K562 (cell line): ENCODE measurements at regions not wholly inside any gene's neighbourhood (a gene's known extent, or its start where the extent isn't known, plus 50 kb on each side); places are given as distances from the start of the nearest gene placed in this dataset.

Experiments
- ATF7 ChIP-seq: fragments of 450-650 bp; IDR thresholded peaks from 2 replicates; pipeline ENCODE4 v1.7.1; 2014; ENCODE audit warnings: mild to moderate bottlenecking, moderate library complexity
- CBFA2T2 ChIP-seq: fragments of 450-650 bp; conservative IDR thresholded peaks from 2 replicates; pipeline ENCODE4 v1.6.1; 2017; ENCODE audit warnings: mild to moderate bottlenecking
- CREM ChIP-seq: IDR thresholded peaks from 2 replicates; pipeline ENCODE4 v1.6.1; 2014; ENCODE audit warnings: antibody characterized with exemption, low read depth
- DMBX1 ChIP-seq: fragments of 250-450 bp; sonication (Bioruptor Pico); IDR thresholded peaks from 2 replicates; pipeline ENCODE4 v1.8.0; 2022; ENCODE audit warnings: inconsistent platforms, mild to moderate bottlenecking, moderate library complexity, borderline replicate concordance
- DPF2 ChIP-seq: fragments of 450-650 bp; IDR thresholded peaks from 2 replicates; pipeline ENCODE4 v1.6.1; 2016
- EP300 ChIP-seq: IDR thresholded peaks from 2 replicates; pipeline ENCODE4 v1.6.1; 2012; ENCODE audit warnings: low read length, improper control_type of control experiment
- HLTF ChIP-seq: fragments of 450-650 bp; IDR thresholded peaks from 2 replicates; pipeline ENCODE4 v1.6.1; 2016
- KAT7 ChIP-seq: sonication (generic); formaldehyde crosslinking; IDR thresholded peaks from 2 replicates; pipeline ENCODE4 v1.8.0; 2022; ENCODE audit warnings: missing genetic modification reagents, mild to moderate bottlenecking, borderline replicate concordance
- MAFK ChIP-seq: IDR thresholded peaks from 2 replicates; pipeline ENCODE4 v1.6.1; 2011; ENCODE audit warnings: low read length, improper control_type of control experiment
- MED1 ChIP-seq: sonication (generic); formaldehyde crosslinking; IDR thresholded peaks from 2 replicates; pipeline ENCODE4 v1.8.1; 2023; ENCODE audit warnings: missing genetic modification reagents, borderline replicate concordance
- NELFE ChIP-seq: IDR thresholded peaks from 2 replicates; pipeline ENCODE4 v1.6.1; 2011; ENCODE audit warnings: mild to moderate bottlenecking; ENCODE audit not compliant: insufficient read depth, insufficient read length
- NUFIP1 ChIP-seq: fragments of 450-650 bp; IDR thresholded peaks from 2 replicates; pipeline ENCODE4 v1.6.1; 2018; ENCODE audit not compliant: partially characterized antibody
- PCBP1 ChIP-seq: fragments of 200-400 bp; formaldehyde crosslinking; IDR thresholded peaks from 2 replicates; pipeline ENCODE4 v1.6.1; 2018; ENCODE audit warnings: mild to moderate bottlenecking, low read depth, low read length; ENCODE audit not compliant: poor library complexity, severe bottlenecking
- RNF2 ChIP-seq: sonication (generic); IDR thresholded peaks from 2 replicates; pipeline ENCODE4 v1.6.1; 2016
- SETDB1 ChIP-seq: IDR thresholded peaks from one replicate; pipeline ENCODE4 v1.6.1; 2012; ENCODE audit warnings: low read length, control low read depth, inconsistent platforms
- TEAD4 ChIP-seq, 2 experiments: sonication (generic) in 1 of 2; formaldehyde crosslinking in 1 of 2; IDR thresholded peaks; 2 replicates each; pipeline versions ENCODE4 v1.6.1 to v1.8.0; 2012 to 2022; ENCODE audit warnings: borderline replicate concordance in 1 of 2, inconsistent platforms in 1 of 2, low read length in 1 of 2, mild to moderate bottlenecking in 1 of 2, missing genetic modification reagents in 1 of 2
- TRIM28 ChIP-seq: fragments of 450-650 bp; IDR thresholded peaks from 2 replicates; pipeline ENCODE4 v1.6.1; 2017
- ZBTB7A ChIP-seq: IDR thresholded peaks from 2 replicates; pipeline ENCODE4 v1.6.1; 2011; ENCODE audit warnings: low read depth, mild to moderate bottlenecking, low read length, moderate library complexity, borderline replicate concordance; ENCODE audit not compliant: control insufficient read depth
- ZNF175 ChIP-seq: fragments of 200-800 bp; sonication (Bioruptor generic); IDR thresholded peaks from 2 replicates; pipeline ENCODE4 v1.6.1; 2016; ENCODE audit warnings: low read depth, mild to moderate bottlenecking, missing genetic modification characterization, missing compliant biosample characterization
- ZNF696 ChIP-seq: fragments of 250-450 bp; sonication (Bioruptor Pico); conservative IDR thresholded peaks from 2 replicates; pipeline ENCODE4 v1.4.0; 2020; ENCODE audit warnings: mild to moderate bottlenecking, moderate library complexity
- TF ChIP-seq, protein P1 (sequence below): fragments of 450-650 bp; IDR thresholded peaks from 2 replicates; pipeline ENCODE4 v1.7.1; 2018; ENCODE audit warnings: mild to moderate bottlenecking, low read depth; ENCODE audit not compliant: partially characterized antibody
- TF ChIP-seq, protein P2 (sequence below), 2 experiments: fragments of 450-650 bp; IDR thresholded peaks; 2 replicates each; pipeline ENCODE4 v1.6.1; 2016
- TF ChIP-seq, protein P3 (sequence below): sonication (generic); formaldehyde crosslinking; IDR thresholded peaks from 2 replicates; pipeline ENCODE4 v1.5.0; 2020; ENCODE audit warnings: missing genetic modification reagents

DNA sequence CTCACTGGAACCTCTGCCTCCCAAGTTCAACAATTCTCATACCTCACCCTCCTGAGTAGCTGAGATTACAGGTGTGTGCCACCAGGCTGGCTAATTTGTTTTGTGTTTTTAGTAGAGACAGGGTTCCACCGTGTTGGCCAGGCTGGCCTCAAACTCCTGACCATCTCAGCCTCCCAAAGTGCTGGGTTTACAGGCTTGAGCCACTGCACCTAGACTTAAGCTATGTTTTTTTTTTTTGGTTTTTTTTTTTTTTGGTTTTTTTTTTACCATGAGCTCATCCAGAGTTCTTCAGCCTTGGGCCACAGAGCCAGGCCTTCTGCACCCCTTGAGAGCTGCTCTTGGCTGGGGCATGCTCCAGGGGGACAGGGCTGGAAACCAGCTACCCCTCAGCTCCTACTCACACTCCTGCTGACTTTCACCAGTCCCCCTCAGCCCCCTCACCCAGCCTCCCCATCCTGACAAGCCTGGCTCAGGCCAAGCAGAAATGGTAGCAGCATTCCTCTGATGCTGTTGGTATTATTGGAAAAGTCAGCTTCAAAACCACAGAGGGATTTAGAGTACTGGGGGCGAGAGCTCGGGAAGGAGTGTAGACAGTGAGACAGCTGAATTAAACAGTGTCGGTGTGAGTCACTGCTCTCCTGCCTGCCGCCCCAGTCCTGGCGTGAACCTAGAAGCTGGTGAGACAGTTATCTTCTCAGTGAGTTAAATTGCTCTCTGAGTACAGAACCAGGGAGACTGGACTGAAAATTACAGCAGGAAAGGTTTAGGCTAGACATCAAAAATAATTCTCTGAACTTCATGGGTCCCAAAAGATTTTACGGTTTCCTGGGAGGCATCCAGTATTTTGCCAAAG is 63.7 kb downstream of the NAV1 start (continued):
- TF ChIP-seq TEAD4 (IDR thresholded peaks at IDR 0.05; ENCODE audit: low read length) (0 out of 2 replicates have a peak, but pooled peaks have one; percentile 14), TEAD4 (CRISPR knock-in tag; IDR thresholded peaks at IDR 0.05; ENCODE audit: borderline replicate concordance) (no peak), ZBTB7A (no peak; the same call in 1 of the 2 replicates), MAFK (0 out of 2 replicates have a peak, but pooled peaks have one; percentile 25), ATF7 (0 out of 2 replicates have a peak, but pooled peaks have one; percentile 24), ZNF696 (CRISPR knock-in tag) (no peak), DMBX1 (CRISPR knock-in tag) (0 out of 2 replicates have a peak, but pooled peaks have one; percentile 39), CBFA2T2 (no peak), MED1 (no peak), EP300 (peak; percentile 54), NUFIP1 (no peak), PCBP1 (no peak), NELFE (no peak), HLTF (no peak), DPF2 (peak; percentile 84; the same call in 1 of the 2 replicates), TRIM28 (no peak), RNF2 (no peak), SETDB1 (no peak), ZNF175 (CRISPR knock-in tag) (no peak), KAT7 (CRISPR knock-in tag) (0 out of 2 replicates have a peak, but pooled peaks have one; percentile 33), CREM (peak; percentile 53)
- TF ChIP-seq, protein P1, sequence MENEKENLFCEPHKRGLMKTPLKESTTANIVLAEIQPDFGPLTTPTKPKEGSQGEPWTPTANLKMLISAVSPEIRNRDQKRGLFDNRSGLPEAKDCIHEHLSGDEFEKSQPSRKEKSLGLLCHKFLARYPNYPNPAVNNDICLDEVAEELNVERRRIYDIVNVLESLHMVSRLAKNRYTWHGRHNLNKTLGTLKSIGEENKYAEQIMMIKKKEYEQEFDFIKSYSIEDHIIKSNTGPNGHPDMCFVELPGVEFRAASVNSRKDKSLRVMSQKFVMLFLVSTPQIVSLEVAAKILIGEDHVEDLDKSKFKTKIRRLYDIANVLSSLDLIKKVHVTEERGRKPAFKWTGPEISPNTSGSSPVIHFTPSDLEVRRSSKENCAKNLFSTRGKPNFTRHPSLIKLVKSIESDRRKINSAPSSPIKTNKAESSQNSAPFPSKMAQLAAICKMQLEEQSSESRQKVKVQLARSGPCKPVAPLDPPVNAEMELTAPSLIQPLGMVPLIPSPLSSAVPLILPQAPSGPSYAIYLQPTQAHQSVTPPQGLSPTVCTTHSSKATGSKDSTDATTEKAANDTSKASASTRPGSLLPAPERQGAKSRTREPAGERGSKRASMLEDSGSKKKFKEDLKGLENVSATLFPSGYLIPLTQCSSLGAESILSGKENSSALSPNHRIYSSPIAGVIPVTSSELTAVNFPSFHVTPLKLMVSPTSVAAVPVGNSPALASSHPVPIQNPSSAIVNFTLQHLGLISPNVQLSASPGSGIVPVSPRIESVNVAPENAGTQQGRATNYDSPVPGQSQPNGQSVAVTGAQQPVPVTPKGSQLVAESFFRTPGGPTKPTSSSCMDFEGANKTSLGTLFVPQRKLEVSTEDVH, result no peak
- TF ChIP-seq, protein P2, sequence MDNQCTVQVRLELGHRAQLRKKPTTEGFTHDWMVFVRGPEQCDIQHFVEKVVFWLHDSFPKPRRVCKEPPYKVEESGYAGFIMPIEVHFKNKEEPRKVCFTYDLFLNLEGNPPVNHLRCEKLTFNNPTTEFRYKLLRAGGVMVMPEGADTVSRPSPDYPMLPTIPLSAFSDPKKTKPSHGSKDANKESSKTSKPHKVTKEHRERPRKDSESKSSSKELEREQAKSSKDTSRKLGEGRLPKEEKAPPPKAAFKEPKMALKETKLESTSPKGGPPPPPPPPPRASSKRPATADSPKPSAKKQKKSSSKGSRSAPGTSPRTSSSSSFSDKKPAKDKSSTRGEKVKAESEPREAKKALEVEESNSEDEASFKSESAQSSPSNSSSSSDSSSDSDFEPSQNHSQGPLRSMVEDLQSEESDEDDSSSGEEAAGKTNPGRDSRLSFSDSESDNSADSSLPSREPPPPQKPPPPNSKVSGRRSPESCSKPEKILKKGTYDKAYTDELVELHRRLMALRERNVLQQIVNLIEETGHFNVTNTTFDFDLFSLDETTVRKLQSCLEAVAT (IDR thresholded peaks at IDR 0.05), result no peak
- TF ChIP-seq, protein P3, sequence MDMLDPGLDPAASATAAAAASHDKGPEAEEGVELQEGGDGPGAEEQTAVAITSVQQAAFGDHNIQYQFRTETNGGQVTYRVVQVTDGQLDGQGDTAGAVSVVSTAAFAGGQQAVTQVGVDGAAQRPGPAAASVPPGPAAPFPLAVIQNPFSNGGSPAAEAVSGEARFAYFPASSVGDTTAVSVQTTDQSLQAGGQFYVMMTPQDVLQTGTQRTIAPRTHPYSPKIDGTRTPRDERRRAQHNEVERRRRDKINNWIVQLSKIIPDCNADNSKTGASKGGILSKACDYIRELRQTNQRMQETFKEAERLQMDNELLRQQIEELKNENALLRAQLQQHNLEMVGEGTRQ, result no peak
